HG03521 (cell line): ENCODE measurements at regions not wholly inside any gene's neighbourhood (a gene's known extent, or its start where the extent isn't known, plus 50 kb on each side); places are given as distances from the start of the nearest gene placed in this dataset.
"Not testable (repeated sequence)": the region's sequence is repeated elsewhere in the genome, so short reads cannot be mapped to it uniquely, and the experiment has no call there.

Source experiments
- ATAC-seq: cut with Tn5 transposase; IDR thresholded peaks from one replicate; pipeline ENCODE4 v1.9.1; 2021; ENCODE audit warnings: mild to moderate bottlenecking, moderate library complexity; ENCODE audit not compliant: unreplicated experiment

DNA sequence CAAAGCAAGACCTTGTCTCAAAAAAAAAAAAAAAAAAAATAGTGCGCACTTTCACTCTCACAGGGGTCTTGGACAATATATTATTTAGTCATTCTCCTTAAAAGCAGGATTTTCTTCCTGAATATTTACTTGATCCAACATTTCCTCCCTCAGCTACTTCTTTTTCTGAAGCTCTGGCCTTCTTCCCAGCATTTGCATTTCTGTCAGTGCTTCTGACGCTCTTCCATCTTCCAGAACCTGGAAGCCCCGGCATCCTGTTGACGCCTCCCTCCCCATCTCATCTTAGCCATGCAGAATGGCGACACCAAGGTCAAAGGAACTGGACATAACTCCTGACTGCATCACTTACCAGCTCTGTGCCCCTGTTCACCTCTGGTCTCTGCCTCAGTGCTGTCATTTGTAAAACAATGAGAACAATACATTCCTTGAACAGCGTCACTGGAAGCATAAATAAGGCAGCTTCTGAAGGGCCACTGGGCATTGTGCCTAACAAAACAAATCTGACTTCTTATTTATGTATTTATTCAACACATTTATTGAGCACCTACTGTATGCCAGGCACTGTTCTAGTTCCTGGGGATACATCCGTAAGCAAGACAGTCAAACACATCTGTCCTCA is 90.9 kb upstream of the MDM1 start:
- ATAC-seq = no peak

DNA sequence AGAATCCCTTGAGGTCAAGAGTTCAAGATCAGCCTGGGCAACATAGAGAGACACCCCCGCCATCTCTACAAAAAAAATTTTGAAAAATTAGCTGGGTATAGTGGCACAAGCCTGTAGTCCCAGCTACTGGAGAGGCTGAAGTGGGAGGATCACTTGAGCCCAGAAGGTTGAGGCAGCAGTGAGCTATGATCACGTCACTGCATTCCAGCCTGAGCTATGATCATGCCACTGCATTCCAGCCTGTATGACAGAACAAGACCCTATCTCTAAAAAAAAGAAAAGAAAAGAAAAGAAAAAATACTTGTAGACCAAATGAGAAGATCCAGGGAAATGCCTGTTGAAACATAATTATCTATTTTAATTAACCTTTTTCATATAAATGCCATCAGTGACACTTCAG is 93.8 kb upstream of the MDM1 start:
- ATAC-seq = no peak

DNA sequence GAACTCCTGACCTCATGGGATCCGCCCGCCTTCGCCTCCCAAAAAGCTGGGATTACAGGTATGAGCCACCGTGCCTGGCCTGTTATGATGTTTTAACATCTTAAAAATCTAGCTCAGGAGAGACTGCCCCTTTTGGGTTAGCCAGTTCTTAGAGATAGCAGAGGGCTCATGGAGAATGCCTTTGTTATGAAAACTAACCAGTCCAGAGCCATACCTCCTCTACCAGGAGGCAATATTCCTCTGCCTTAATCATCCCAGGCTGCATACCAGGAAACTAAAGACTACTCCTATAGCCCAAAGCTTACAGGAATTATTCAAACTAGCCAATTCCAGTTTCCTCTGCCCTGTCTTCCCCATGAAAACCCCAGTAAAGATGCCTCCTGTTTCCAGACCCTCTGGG is 96.0 kb upstream of the MDM1 start:
- no peak for ATAC-seq

DNA sequence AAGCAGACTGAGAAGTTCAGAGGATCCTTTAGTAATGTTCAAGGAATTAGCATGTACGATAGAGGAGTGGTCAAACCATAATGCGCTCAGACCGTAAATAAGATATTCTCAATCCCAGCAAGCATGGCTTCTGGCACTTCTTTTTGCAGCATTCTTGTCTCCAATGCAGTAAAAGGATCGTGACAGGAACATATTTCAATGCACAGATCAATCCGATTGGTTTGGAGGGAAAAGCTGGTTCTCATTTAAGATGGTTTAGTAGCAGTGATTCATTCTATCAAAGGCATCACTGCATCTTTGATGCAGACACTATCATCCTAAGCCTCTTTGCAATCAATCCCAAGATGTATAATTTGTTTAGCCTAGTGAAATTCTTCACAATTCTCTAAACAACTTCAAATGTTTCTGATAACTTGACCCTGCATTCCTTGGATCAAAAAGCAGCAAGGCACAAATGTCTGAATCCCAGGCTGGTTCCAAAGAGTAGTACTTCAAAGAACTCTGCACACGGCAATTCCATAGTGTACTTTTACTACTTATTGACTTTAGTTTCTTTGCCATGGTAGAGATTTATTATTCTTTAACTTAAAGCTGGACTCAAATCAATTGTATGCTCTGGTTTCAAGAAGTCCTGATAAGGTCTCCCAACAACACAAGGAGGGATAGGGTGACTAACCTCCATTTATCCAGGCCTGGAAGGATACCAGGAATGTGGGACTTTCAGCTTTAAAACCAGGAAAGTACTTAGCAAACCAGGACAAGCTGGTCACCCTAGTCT is 96.8 kb upstream of the MDM1 start:
- no peak for ATAC-seq

DNA sequence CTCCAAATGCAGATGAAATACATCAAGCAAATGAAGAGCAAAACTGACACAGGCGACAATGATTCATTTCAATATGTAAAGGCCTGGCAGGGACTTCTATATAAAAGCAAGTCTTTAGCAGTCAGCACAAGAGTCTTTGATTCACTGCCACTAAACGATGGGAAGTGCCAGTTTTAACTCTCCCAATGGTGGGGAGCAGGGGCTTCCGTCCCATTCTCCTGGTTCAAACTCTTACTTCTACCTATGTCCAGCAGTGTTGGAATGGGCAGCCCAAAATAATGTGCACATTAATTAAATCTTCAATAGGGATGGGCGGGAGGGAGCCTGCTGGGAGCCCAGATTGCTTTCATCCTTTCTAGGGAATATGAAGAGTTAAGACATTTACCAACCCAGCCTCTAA is 97.5 kb upstream of the MDM1 start:
- ATAC-seq = no peak

DNA sequence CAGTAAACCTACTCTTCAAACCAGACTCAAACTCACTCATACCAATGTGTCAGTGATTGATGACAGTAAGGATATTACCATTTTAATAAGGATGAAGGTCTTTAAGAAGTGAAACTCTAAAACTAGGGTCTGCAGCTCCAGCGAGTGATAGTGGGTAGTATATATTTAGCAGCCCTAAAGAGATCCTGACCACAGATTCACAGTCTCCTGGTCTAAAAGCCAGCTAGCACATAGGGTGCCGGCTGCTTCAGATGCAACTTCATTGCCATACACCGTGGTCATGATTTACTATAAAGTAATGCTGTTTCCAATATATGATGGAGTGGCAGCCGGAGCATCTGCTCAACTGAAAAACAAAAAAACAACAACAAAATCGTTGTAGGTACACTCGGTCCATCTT is 99.6 kb upstream of the MDM1 start:
- ATAC-seq = no peak

DNA sequence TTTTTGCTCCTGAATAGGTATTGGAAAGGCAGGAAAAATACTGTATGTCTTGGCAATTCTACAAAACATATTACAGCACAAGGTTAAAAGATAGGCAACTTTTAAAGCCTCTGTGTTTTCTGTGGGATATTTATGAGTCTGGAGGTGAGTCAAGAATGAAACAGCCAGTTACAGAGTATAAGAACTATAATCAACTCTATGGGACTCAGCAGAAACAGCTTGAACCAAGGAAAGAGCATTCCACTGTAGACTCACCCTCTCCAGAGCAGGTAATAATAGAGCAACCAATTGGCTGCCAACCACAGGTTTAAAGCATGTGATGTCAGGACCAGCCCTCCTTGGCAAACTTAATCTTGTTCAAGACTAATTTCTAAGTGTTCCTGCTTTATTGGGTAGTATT is 100.5 kb upstream of the MDM1 start:
- ATAC-seq = no peak

DNA sequence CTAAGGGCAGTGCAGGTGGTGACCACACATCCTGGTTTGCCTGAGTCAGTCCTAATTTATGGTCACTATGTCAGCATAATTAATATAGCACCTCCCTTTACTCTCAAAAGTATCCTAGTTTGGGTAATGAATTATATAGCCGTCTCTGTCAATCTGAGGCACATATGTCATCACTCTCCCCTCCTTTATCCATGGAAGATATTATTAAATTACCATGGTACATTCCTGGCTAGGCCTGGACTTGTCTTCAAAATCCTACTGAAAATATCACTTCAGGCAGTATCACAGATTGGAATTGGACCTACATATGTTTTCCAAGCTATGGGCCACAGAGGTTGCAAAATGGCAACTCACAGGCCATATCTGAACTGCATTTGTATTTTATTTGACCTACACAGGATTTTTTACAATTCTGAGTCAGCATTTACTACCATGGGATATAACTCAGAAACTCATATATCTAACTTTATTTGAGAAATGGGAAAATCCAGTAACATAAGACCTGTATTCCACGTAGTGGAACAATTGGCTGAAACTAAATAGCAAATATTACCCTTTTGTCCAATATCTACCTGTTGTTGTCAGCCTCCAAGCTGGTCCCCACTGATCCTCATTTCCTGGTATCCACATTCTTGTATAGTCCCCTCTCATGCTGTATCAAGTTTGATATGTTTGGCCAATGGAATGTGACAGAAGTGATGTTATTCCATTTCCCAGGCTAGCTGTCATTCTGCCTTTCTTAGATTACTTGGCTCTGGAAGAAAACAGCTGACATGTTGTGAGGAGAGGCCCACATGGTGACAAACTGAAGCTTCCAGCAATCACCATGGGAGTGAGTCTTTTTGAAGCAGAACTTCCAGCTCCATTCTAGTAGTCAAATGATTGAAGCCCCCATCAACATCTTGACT is 102.5 kb upstream of the MDM1 start:
- ATAC-seq = no peak

DNA sequence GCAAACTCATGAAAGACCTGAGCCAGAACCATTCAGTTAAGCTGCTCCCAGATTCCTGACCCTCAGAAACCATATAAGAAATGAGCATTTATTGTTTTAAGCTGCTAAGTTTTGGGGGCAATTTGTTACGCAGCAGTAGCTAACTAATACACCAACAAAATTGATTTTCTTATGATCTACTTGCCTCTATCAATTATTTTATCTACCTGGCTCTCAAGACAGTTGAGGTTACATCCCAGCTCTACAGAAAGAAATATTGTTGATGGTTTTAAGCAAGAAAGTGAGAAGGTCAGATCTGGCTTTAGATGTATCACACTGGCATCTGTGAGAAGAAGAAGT is 103.1 kb upstream of the MDM1 start:
- no peak for ATAC-seq

DNA sequence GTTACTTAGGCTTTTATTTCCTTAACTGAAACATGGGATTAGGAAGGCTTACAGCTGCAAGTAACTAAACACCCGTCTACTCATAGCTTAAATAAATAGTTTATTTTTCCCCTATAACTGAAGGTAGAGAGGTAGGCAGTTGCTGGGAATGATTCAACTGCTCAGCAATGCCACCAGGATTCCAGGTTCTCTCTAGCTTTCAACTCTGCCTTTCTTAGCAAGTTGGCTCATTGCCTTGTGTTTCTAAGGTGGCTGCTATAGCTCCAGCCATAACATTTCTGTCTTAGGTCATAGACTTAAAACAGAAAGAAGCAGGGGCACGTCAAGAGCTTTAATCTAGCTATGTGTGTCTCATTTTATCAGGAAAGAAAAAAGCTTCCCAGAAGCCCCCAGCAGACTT is 103.7 kb upstream of the MDM1 start:
- no peak for ATAC-seq

DNA sequence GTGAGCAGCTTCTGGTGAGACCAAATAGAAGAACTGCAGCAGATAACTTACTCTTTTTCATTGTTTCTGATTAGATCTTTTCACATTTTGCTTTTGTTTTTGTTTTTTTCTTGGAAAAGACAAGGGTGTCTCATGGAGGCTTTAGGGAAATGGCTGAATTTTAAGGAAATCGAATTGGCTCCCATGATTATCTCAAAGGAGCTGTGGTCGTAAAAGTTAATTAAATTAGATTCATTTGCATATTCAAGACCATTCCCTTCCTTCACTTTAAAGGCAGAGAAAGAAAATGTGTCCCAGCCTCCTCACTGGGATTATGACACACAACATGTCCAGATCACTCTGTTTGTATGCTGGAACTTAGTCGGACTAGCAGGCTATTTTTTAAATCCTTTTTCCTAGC is 106.4 kb upstream of the MDM1 start:
- ATAC-seq = no peak

DNA sequence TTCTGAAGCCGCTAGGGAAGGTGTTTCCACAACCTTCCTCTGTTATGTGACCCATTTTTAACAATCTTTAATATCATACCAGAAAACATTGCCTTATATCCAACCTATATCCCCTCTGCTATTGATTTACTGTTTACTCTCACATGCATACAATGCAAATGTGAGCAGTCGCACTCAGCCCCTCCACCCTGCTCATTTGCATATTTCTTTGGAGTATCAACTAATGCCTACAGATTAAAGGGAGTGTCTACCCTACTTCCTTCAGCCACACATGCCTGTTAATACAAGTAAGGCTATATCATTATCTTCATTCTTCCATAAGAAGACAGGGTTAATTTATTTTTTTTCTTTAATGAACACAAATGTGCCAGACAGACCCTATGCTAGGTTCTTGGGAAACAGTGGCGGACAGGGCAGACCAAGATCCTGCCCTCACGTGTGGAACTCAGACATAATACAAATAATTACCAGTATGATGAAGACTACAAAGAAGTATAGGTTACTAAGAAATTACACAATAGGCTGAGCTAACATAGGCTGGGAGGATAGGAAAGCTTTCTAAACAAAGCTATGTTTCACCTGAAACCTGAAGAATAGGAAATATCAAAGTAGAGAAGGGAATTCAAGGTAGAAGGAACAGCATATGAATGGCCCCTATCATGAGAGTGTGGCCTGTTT is 107.3 kb upstream of the MDM1 start:
- ATAC-seq = no peak

DNA sequence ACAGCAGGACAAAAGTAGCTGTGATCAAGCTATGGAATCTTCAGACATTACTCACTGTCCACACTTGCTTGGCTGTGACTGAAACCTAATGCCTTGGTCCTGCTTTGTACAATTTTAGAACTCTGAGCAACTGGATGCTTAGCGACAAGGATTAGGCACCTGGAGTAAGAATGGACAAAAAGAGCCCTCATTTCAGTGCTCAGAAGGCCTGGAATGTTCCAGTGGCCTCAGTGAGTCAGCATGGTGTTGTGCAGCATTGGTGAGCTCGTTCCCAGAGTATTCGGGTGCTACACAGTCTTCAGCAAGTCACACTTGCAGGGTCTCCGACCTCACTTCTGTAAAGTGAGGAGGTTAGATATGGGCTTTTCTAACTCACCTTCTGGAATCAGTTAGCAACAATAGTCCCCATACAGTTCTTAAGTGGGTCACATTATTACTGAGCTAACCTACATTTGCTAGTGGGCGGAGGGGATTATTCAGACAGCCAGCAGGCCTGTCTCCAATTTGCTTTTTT is 108.0 kb upstream of the MDM1 start:
- ATAC-seq = no peak

DNA sequence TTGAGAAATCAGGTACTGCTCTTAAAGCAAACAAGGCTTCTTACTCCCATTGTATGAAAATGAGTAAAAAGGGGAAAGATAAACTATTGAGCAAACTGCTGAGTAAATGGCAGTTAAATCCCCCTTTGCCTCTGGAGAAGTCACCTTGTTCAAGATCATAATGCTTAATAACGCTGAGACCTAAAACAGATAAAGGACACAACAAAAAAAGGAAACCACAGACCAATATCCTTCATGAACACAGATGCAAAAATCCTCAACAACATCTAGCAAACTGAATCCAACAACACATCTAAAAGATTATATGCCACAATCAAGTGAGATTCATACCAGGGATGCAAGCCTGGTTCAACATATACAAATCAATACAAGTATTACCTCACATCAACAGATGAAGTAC is 109.0 kb upstream of the MDM1 start:
- ATAC-seq = no peak

DNA sequence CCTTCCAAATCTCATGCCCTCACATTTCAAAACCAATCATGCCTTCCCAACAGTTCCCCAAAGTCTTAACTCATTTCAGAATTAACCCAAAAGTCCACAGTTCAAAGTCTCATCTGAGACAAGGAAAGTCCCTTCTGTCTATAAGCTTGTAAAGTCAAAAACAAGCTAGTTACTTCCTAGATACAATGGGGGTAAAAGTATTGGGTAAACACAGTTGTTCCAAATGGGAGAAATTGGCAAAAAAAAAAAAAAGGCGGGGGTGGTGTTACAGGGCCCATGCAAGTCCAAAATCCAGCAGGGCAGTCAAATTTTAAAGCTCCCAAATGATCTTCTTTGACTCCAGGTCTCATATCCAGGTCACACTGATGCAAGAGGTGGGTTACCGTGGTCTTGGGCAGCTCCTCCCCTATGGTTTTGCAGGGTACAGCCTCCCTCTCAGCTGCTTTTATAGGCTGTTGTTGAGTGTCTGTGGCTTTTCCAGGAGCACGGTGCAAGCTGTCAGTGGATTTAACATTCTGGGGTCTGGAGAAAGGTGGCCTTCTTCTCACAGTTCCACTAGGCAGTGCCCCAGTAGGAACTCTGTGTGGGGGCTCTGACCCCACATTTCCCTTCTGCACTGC is 110.3 kb upstream of the MDM1 start:
- not testable (repeated sequence) for ATAC-seq

DNA sequence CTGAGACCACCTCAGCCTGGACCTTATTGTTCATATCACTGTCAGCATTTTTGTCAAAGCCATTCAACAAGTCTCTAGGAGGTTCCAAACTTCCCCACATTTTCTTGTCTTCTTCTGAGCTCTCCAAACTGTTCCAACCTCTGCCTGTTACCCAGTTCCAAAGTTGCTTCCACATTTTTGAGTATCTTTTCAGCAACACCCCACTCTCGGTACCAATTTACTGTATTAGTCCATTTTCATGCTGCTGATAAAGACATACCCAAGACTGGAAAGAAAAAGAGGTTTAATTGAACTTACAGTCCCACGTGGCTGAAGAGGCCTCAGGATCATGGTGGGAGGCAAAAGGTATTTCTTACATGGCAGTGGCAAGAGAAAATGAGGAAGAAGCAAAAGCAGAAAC is 111.5 kb upstream of the MDM1 start:
- not testable (repeated sequence) for ATAC-seq

DNA sequence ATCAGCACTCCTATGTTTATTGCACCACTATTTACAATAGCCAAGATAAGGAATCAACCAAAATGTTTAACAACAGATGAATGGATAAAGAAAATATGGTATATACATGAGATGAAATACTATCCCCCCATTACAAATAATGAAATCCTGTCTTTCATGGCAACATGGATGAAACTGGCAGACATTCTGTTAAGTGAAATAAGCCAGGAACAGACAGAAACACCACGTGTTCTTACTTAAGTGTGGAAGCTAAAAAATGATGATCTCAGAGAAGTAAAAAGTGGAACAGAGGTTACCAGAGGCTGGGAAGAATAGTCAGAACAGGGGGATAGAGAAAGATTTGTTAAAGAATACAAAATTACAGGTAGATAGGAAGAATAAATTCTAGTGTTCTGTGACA is 113.7 kb upstream of the MDM1 start:
- ATAC-seq = no peak

DNA sequence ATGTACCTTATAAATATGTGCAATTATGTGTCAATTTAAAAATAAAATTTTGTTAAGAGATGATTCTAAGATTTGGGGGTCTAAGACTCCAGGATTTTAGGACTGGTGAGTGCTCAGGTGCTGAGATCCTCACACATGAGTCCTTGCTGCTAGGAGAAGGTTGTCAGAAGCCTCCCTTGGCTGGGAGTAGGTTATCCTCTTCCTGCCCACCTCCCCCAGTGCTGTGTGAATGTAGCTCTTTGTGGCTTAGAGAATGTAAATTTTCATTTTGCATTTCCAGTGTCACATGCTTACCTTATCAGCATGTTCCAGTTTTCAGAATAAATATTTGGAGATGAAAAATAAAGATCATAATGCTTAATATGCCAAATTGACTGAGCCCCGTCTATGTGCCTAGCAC is 114.2 kb upstream of the MDM1 start:
- ATAC-seq = no peak

DNA sequence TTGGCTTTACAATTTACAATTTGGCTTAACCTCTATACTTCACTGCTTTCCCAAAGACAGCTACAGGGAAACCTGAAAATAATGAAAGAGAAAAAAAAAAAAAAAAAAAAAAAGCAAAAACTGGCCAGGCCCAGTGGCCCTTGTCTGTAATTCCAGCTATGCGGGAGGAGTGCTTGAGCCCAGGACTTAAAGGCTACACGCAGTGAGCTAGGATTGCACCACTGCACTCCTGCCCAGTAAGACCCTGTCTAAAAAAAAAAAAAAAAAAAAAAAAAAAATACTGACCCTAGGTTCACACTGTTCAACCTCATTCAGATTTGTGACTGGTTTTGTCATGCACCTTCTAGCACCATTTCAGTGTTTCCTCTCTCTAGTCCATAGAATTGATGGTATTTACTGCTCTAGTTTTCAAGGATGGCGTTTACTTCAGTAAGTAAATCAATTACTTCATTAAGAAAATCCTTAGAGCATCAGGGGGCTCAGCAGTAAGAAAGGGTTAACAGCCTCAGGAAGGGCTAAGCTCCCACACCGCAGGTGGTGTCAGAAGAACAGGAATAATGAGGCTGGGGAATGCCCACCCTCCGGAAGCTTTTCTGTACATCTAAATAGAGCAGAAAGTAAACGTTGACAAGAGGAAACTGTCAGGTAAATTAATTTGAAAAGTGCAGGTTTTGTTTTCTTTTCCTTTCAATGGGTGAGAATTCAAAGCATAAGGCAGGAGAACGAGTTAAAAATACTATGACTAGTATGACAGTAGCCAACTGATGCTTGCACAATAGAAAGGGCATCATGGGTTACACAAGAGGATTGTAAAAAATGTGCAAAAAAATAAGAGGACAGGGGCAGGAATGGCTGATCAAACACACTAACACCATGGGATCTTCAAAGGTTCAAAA is 115.0 kb upstream of the MDM1 start:
- no peak for ATAC-seq

DNA sequence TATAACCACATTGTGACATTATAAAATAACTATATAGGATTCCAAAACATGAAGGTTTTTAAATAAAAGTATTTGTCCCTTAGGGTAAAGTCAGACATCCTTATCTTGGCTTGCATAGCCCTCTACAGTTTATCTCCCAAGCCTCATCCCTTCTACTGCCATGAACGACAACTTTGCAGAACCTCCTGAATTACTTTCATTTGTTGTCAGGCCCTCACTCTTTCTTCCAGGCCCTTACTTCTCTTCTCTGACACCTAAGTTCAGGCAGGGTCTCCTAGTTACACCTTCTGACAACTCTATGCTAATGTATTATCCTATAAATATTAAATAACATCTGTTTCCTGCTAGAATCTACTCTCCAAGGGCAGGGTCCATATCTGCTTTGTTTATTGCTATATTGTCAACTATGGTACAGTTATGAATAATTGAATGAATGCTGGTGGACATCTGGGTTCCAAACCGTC is 115.7 kb upstream of the MDM1 start:
- no peak for ATAC-seq
